ENCODE measurements at regions not wholly inside any gene's neighbourhood (a gene's known extent, or its start where the extent isn't known, plus 50 kb on each side); places are given as distances from the start of the nearest gene placed in this dataset.

- no peak for TF ChIP-seq CTCF (conservative IDR thresholded peaks at IDR 0.05; ENCODE audit: low read depth, low read length)
- TF ChIP-seq EZH2 (IDR thresholded peaks at IDR 0.05; ENCODE audit: borderline replicate concordance, low read depth, low read length, poor library complexity, severe bottlenecking): no peak
Measured at GRCh38 chr3:70471464-70472342, 159.3 kb upstream of the MDFIC2 start.
